ENCODE measurements at regions not wholly inside any gene's neighbourhood (a gene's known extent, or its start where the extent isn't known, plus 50 kb on each side); places are given as distances from the start of the nearest gene placed in this dataset.
"Not testable (repeated sequence)": the region's sequence is repeated elsewhere in the genome, so short reads cannot be mapped to it uniquely, and the experiment has no call there.

- DNase-seq = no peak
Measured at GRCh38 chr3:8421711-8422110, 79.9 kb upstream of the LMCD1 start.

DNA sequence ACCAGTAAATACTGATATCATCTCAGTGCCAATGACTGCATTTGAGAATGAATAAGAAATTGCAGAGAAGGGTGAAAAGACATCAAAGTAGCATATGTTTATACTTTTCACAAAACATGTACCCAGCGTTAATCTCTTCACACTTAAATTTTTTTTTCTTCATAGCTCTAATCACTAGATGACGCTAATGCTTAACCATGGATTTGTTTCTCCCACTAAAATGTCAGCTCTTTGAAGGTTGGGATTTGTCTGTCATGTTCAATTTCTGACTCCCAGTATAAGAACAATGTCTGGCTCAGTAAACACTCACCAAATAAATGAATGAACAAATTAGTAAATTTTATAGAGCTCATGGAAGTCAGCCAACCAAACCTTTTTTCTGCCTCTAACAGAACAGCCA, 78.3 kb upstream of the LMCD1 start:
- no peak for DNase-seq

- DNase-seq = no peak
Measured at GRCh38 chr3:8424281-8424680, 77.3 kb upstream of the LMCD1 start.

DNA sequence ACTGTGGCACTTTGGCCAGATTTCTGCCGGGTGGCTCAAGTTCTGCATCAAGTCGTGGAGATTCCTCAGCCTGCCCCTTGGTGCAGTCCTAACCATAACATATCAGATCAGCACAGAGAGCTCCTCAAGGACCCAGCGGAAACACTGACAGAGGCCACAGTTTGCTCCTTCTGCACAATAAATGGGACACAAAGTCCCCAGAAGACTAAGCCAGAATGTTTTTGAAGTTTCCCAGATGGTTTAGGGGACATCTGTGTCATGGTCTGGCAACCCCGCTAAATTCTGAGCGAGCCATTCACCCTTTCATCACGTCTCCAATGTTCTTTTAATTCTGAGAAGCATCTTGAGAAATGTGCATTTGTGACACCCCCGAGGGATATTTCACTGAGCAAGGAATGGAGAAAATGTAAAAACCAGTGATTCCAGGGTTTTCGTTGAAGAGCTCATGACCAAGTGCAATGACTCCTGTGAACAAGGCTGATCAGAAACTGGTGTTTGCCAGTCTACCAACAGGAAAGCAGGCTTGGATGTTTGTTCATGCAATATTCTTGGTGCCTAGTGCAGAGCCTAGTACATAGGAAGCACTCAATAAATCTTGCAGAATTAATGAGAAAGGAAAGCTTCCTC, 64.8 kb upstream of the LMCD1 start:
- no peak for DNase-seq

- no peak for DNase-seq
Measured at GRCh38 chr3:8438507-8439079, 63.0 kb upstream of the LMCD1 start.

DNA sequence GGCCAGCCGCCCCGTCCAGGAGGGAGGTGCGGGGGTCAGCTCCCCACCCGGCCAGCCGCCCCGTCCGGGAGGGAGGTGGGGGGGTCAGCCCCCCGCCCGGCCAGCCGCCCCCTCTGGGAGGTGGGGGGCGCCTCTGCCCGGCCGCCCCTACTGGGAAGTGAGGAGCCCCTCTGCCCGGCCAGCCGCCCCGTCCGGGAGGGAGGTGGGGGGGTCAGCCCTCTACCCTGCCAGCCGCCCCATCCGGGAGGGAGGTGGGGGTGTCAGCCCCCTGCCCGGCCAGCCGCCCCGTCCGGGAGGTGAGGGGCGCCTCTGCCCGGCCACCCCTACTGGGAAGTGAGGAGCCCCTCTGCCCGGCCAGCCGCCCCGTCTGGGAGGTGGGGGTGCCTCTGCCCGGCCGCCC, 61.5 kb upstream of the LMCD1 start:
- DNase-seq = not testable (repeated sequence)

GRCh38 chr3:8441969-8442559, 59.6 kb upstream of the LMCD1 start:
- DNase-seq = peak; percentile 79

DNA sequence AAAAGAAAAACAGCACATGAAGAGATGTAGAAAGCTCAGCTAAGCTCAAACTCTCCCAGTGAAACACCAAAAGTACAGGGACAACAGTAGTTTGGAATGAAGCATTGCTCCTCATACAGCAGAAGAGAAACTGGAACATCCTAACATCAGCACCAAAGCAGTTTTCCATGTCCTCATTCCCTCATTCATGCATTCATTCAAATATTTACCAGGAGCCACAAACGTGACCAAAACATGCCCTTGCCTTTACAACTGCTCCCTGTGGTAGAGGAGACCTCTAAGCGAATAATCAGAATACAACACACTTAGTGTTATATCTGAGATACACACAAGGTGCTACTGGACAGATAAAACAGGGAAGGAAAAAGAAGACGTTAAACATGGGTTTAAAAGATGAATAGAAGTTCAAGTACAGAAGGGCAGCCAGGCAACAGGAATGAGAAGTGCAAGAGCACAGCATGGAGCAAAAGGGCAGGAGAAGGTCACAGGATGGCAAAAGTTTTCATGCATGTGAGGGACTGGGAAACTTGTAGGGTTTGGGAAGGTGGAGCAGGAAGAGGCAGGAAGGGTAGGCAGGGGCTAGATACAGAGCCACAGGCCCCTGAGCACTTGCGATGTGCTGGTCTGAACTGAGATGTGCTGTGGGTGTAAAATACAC, 58.5 kb upstream of the LMCD1 start:
- no peak for DNase-seq

DNA sequence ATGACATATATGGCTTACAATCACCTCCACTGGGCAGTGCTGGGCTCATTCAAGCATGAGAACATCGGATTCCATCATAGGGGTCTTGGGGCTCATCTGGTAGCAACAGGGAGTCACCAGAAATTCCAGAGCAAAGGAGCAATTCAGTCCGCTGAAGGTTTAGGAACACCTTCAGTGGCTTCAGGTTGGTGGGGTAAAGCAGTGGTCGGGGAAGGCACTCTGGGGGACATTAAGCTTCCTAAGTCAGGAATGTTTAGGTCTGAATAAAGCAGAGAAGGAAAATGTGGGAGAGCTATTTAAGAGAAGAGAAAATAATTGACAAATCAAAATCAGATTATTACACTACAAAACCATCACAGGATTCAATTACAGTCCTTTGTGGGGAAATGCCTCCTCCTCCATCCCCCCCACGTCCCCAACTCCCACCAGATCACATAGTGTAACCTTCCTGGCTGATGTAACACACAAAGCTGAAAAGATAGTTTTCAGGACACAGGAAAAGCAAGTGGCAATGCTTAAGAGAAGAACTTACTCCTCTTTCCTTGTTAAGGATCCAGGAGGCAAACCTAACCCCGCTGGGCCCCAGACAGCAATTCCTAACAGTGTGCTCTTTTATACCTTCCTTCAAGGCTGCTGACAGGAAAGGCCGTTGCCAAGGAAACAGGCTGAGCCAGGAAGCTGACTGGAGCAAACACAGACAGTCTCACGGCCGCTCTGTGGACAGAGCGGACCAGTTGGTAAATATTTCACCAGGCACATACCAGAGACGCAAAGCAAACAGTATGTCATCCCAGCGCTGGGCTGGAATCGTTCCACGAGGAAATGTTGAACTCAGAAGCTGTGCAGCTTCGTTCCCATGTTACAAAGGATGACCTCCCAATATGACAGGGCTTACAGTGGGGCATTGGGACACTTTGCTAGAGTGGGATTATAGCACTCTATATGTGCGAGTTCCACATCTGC, 57.5 kb upstream of the LMCD1 start:
- DNase-seq = peak; percentile 94

- no peak for DNase-seq
Measured at GRCh38 chr3:8444883-8445282, 56.7 kb upstream of the LMCD1 start.

DNA sequence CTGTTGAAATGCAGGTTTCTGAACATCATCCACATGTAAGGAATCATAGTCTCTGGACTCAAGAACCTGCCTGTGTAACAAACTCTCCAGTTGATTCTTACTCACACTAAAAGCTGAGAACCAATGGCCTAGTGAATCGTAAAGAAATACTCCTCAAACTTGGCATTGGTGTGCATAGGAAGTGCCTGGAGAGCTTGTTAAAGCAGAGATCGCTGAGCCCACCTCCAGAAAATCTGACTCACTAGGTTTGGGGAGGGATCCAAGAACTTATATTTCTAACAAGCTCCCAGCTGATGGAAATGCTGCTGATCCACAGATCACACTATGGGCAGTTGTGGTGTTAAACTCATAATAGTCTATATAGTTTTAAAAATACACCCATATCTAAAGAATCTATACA, 55.8 kb upstream of the LMCD1 start:
- DNase-seq = no peak

DNA sequence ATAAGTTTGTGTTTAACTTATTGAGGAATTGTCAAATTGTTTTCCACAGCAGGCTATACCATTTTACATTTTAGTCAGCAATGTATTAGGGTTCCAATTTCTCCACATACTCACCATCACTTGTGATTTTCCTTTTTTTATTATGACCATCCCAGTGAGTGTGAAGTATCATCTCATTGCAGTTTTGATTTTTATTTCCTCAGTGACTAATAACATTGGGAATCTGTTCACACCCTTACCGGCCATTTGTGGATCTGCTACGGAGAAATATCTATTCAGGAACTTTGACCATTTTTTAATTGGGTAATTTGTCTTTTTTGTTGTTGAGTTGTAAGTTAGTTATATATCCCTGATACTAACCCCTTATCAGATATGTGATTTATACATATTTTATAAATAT, 54.8 kb upstream of the LMCD1 start:
- no peak for DNase-seq

GRCh38 chr3:8450618-8451017, 51.0 kb upstream of the LMCD1 start:
- no peak for DNase-seq

GRCh38 chr3:8451696-8452095, 49.9 kb upstream of the LMCD1 start:
- DNase-seq = no peak
